ENCODE measurements at regions not wholly inside any gene's neighbourhood (a gene's known extent, or its start where the extent isn't known, plus 50 kb on each side); places are given as distances from the start of the nearest gene placed in this dataset.

- no peak for TF ChIP-seq CTCF (IDR thresholded peaks at IDR 0.05)
- no peak for TF ChIP-seq POLR2AphosphoS5 (IDR thresholded peaks at IDR 0.05)
- TF ChIP-seq POLR2A (IDR thresholded peaks at IDR 0.05), result no peak
Measured at GRCh38 chr14:84929086-84929485, 600.9 kb upstream of the FLRT2 start.

Data from sigmoid colon (tissue), 4 donors.